ENCODE measurements at regions not wholly inside any gene's neighbourhood (a gene's known extent, or its start where the extent isn't known, plus 50 kb on each side); places are given as distances from the start of the nearest gene placed in this dataset.

GRCh38 chr1:173392895-173393658 lies 84.1 kb upstream of the PRDX6 start:
- H2AK5ac ChIP-seq (ENCODE audit: low read depth, low read length): peak overlapping the region; percentile 48; the same call in 1 of the 2 replicates
- H3K79me1 ChIP-seq (ENCODE audit: low read depth in 1 of 2, low read length in 2 of 2): no peaks in the 10 kb centered on the region
- peak overlapping the region; percentile 57 for H2BK20ac ChIP-seq (ENCODE audit: low read depth, low read length)
- H2AFZ ChIP-seq (replicated peaks; ENCODE audit: low read length, poor library complexity): peak overlapping the region; percentile 50
- TF ChIP-seq FOS (IDR thresholded peaks at IDR 0.05; ENCODE audit: low read depth, low read length) (peak; percentile 57), POLR2A (IDR thresholded peaks at IDR 0.05; ENCODE audit: low read depth, low read length) (no peak), BHLHE40 (IDR thresholded peaks at IDR 0.05; ENCODE audit: low read depth, low read length) (peak; percentile 85)
- no peaks in the 10 kb centered on the region for H3K36me3 ChIP-seq (ENCODE audit: control insufficient read depth, insufficient read depth, low read length)
- H3K4me1 ChIP-seq (ENCODE audit: control insufficient read depth, insufficient read depth, low read length): peaks cover 4% of the 10 kb centered on the region
- no peak overlapping the region for H3K27ac ChIP-seq (ENCODE audit: insufficient read depth, low read length)
- POLR2A ChIA-PET (ENCODE audit: unreplicated experiment): interaction anchor here (0.5 kb wide), 1 partner anchor 562 kb away, joined by 5 read pairs; no protein-coding TSS in a partner anchor
- CTCF ChIA-PET: no interaction called here
- peak overlapping the region; percentile 37; the same call in 1 of the 2 replicates for H3K4me2 ChIP-seq (ENCODE audit: low read depth, low read length)
- peak; percentile 90 for DNase-seq
- peak overlapping the region; percentile 31 for H3K18ac ChIP-seq (ENCODE audit: low read depth, low read length)
- H3K9me3 ChIP-seq (ENCODE audit: control insufficient read depth, insufficient read depth, low read length): no peaks in the 10 kb centered on the region
- intact Hi-C loops (cut with micrococcal nuclease): no loop called here
- peak; percentile 85 for ATAC-seq (ENCODE audit: low read depth)
- H4K20me1 ChIP-seq (ENCODE audit: insufficient read depth, low read length): no peaks in the 10 kb centered on the region
- no peak overlapping the region for H3K23ac ChIP-seq (ENCODE audit: low read depth, low read length)
- 0 out of 3 replicates have a peak overlapping the region, but pooled peaks have one; percentile 7 for H2BK15ac ChIP-seq (ENCODE audit: low read depth, low read length)
- H4K8ac ChIP-seq (ENCODE audit: low read depth in 2 of 2, low read length in 2 of 2): peak overlapping the region in 1 of 2 experiments; percentile 48; a peak in 1 of 4 replicates
- in situ Hi-C loops (cut with MboI; ENCODE audit: low sequenced_read_pairs): no loop called here
- H3K56ac ChIP-seq (ENCODE audit: extremely low read depth, insufficient read depth, low read length): no peak overlapping the region
- H4K91ac ChIP-seq (ENCODE audit: insufficient read depth, low read depth, low read length): peak overlapping the region; percentile 40; the same call in 1 of the 2 replicates
- H3K27me3 ChIP-seq (ENCODE audit: control insufficient read depth, insufficient read depth, low read length): no peaks in the 10 kb centered on the region
- H2AK9ac ChIP-seq (replicated peaks; ENCODE audit: low read depth, low read length, poor library complexity): no peak overlapping the region
- H2BK120ac ChIP-seq (ENCODE audit: low read depth, low read length): peak overlapping the region; percentile 67
- H3K14ac ChIP-seq (replicated peaks; ENCODE audit: low read depth, low read length): peak overlapping the region; percentile 62; the same call in 1 of the 2 replicates
- H3K9ac ChIP-seq (ENCODE audit: low read depth, low read length): no peak overlapping the region
- 39% methylated on average over 3 of the region's 8 CpGs; no CpG with 5 or more reads in 1 of the 2 experiments for WGBS, 2 experiments (ENCODE audit: extremely low coverage in 2 of 2, insufficient read length in 1 of 2)
- H4K5ac ChIP-seq (ENCODE audit: low read depth, low read length): no peak overlapping the region
- dilution Hi-C loops (cut with HindIII; ENCODE audit: low sequenced_read_pairs, unreplicated experiment): no loop called here
- H3K4me3 ChIP-seq (ENCODE audit: insufficient read depth, low read depth, low read length): no peak overlapping the region
- peaks cover 6% of the 10 kb centered on the region for H3K9me1 ChIP-seq (ENCODE audit: insufficient read depth, low read length)
- no TSS peak for BruUV-seq (replicated peaks)
- H3K4ac ChIP-seq (ENCODE audit: low read depth, low read length): peak overlapping the region; percentile 51; the same call in 1 of the 2 replicates
- no peak overlapping the region for H2BK5ac ChIP-seq (ENCODE audit: low read depth, low read length, poor library complexity, severe bottlenecking)

Measured in IMR-90 (cell line).